Mesenchymal stem cell (in vitro differentiated cells and primary cell): ENCODE measurements at regions not wholly inside any gene's neighbourhood (a gene's known extent, or its start where the extent isn't known, plus 50 kb on each side); places are given as distances from the start of the nearest gene placed in this dataset.

Experiments used
- DNase-seq: peaks from one replicate; pipeline ENCODE4 v3.0.0-alpha.2; 2013
- H2AFZ ChIP-seq: one replicate; pipeline ENCODE4 v1.6.1; 2013; ENCODE audit warnings: low read depth, mild to moderate bottlenecking, control low read depth, inconsistent platforms, low read length, moderate library complexity
- H2AK5ac ChIP-seq: 2 replicates; pipeline ENCODE4 v1.6.1; 2013; ENCODE audit warnings: low read length, moderate library complexity, mild to moderate bottlenecking, inconsistent platforms; ENCODE audit not compliant: severe bottlenecking
- H2BK120ac ChIP-seq: one replicate; pipeline ENCODE4 v1.6.1; 2013; ENCODE audit warnings: low read depth, mild to moderate bottlenecking, inconsistent platforms, low read length, moderate library complexity
- H2BK12ac ChIP-seq, 2 experiments: one replicate each; pipeline ENCODE4 v1.6.1; 2013; ENCODE audit warnings: inconsistent platforms in 2 of 2, low read length in 2 of 2, mild to moderate bottlenecking in 2 of 2, moderate library complexity in 2 of 2, control low read depth in 1 of 2
- H2BK15ac ChIP-seq: one replicate; pipeline ENCODE4 v1.6.1; 2013; ENCODE audit warnings: mild to moderate bottlenecking, low read depth, inconsistent platforms; ENCODE audit not compliant: poor library complexity, severe bottlenecking
- H2BK5ac ChIP-seq: 2 replicates; pipeline ENCODE4 v1.6.1; 2013; ENCODE audit warnings: low read depth, mild to moderate bottlenecking, low read length, control low read depth, inconsistent platforms; ENCODE audit not compliant: poor library complexity, severe bottlenecking
- H3K14ac ChIP-seq, 2 experiments: one replicate each; pipeline ENCODE4 v1.6.1; 2013; ENCODE audit warnings: inconsistent platforms in 2 of 2, low read length in 2 of 2, control low read depth in 1 of 2, mild to moderate bottlenecking in 1 of 2, moderate library complexity in 1 of 2
- H3K18ac ChIP-seq, 2 experiments: one replicate each; pipeline ENCODE4 v1.6.1; 2013; ENCODE audit warnings: inconsistent platforms in 2 of 2, low read length in 2 of 2, control low read depth in 1 of 2, low read depth in 1 of 2, mild to moderate bottlenecking in 1 of 2
- H3K23ac ChIP-seq, 2 experiments: one replicate each; pipeline ENCODE4 v1.6.1; 2013; ENCODE audit warnings: inconsistent platforms in 2 of 2, low read length in 2 of 2, mild to moderate bottlenecking in 2 of 2, moderate library complexity in 2 of 2, control low read depth in 1 of 2
- H3K27ac ChIP-seq: 2 replicates; pipeline ENCODE4 v1.5.1; 2013; ENCODE audit warnings: mild to moderate bottlenecking, moderate library complexity, low read length, control low read depth, inconsistent platforms; ENCODE audit not compliant: poor library complexity, severe bottlenecking
- H3K27me3 ChIP-seq, 2 experiments: 2 replicates each; pipeline versions ENCODE4 v1.6.1 to v1.7.0; 2013; ENCODE audit warnings: low read length in 2 of 2, mild to moderate bottlenecking in 2 of 2, moderate library complexity in 2 of 2, control low read depth in 1 of 2, inconsistent platforms in 1 of 2; ENCODE audit not compliant: control insufficient read depth in 1 of 2, insufficient read depth in 1 of 2
- H3K36me3 ChIP-seq, 2 experiments: 2 replicates each; pipeline versions ENCODE4 v1.6.1 to v1.7.0; 2013; ENCODE audit warnings: low read length in 2 of 2, control low read depth in 1 of 2, inconsistent platforms in 1 of 2, low read depth in 1 of 2, mild to moderate bottlenecking in 1 of 2; ENCODE audit not compliant: insufficient read depth in 2 of 2, control insufficient read depth in 1 of 2
- H3K4ac ChIP-seq, 2 experiments: one replicate each; pipeline ENCODE4 v1.6.1; 2013; ENCODE audit warnings: inconsistent platforms in 2 of 2, low read length in 2 of 2, mild to moderate bottlenecking in 2 of 2, moderate library complexity in 2 of 2, control low read depth in 1 of 2, low read depth in 1 of 2
- H3K4me1 ChIP-seq: 2 replicates; pipeline ENCODE4 v1.6.1; 2013; ENCODE audit warnings: low read depth, low read length, control low read depth; ENCODE audit not compliant: control insufficient read depth, insufficient read depth
- H3K4me2 ChIP-seq: 2 replicates; pipeline ENCODE4 v1.6.1; 2013; ENCODE audit warnings: low read length, mild to moderate bottlenecking, inconsistent platforms; ENCODE audit not compliant: poor library complexity, severe bottlenecking
- H3K4me3 ChIP-seq, 2 experiments: 2 replicates each; pipeline versions ENCODE4 v1.5.1 to v1.7.0; 2013; ENCODE audit warnings: low read length in 2 of 2, mild to moderate bottlenecking in 2 of 2, control low read depth in 1 of 2, low read depth in 1 of 2; ENCODE audit not compliant: insufficient read depth in 1 of 2
- H3K79me1 ChIP-seq: replicated peaks from 2 replicates; pipeline ENCODE4 v1.6.1; 2013; ENCODE audit warnings: mild to moderate bottlenecking, control low read depth, low read length, inconsistent platforms; ENCODE audit not compliant: poor library complexity, severe bottlenecking
- H3K9ac ChIP-seq: 2 replicates; pipeline ENCODE4 v1.7.0; 2013; ENCODE audit warnings: mild to moderate bottlenecking, low read length, moderate library complexity
- H3K9me3 ChIP-seq: 2 replicates; pipeline ENCODE4 v1.7.0; 2013; ENCODE audit warnings: mild to moderate bottlenecking, low read length; ENCODE audit not compliant: control insufficient read depth
- H4K8ac ChIP-seq: one replicate; pipeline ENCODE4 v1.6.1; 2013; ENCODE audit warnings: inconsistent platforms, mild to moderate bottlenecking, low read length, moderate library complexity
- H4K91ac ChIP-seq: one replicate; pipeline ENCODE4 v1.6.1; 2013; ENCODE audit warnings: mild to moderate bottlenecking, low read length, inconsistent platforms
- WGBS: methylation state at CpG from one replicate; pipeline ENCODE4 v1.1.7; 2013; ENCODE audit warnings: mixed read lengths; 5-methylcytosine and 5-hydroxymethylcytosine counted together

- Histone ChIP-seq H3K18ac (no peak overlapping the region), H3K9me3 (no peaks in the 10 kb centered on the region), H3K4ac (no peak overlapping the region), H4K91ac (no peak overlapping the region), H3K14ac (no peak overlapping the region), H2BK12ac (no peak overlapping the region), H3K23ac (no peak overlapping the region), H2BK15ac (no peak overlapping the region), H2AK5ac (no peak overlapping the region), H3K9ac (no peak overlapping the region), H2BK5ac (no peak overlapping the region), H2AFZ (no peak overlapping the region), H3K79me1 (no peaks in the 10 kb centered on the region), H2BK120ac (no peak overlapping the region), H3K27me3 (peaks cover 3 to 8% of the 10 kb centered on the region in 2 experiments), H3K27ac (no peak overlapping the region), H4K8ac (no peak overlapping the region), H3K4me3 (no peak overlapping the region), H3K4me1 (no peaks in the 10 kb centered on the region), H3K36me3 (no peaks in the 10 kb centered on the region), H3K4me2 (no peak overlapping the region)
- DNase-seq = no peak
These were observed 108.7 kb downstream of the PSMG1 start for GRCh38 chr21:39074508-39074907.

- Histone ChIP-seq H3K27me3 (peaks cover 3 to 8% of the 10 kb centered on the region in 2 experiments), H3K14ac (peak overlapping the region in 1 of 2 experiments; percentile 55), H2BK15ac (no peak overlapping the region), H3K9ac (no peak overlapping the region), H3K9me3 (no peaks in the 10 kb centered on the region), H2BK12ac (no peak overlapping the region), H4K91ac (no peak overlapping the region), H3K4ac (peak overlapping the region in 1 of 2 experiments; percentile 49), H4K8ac (no peak overlapping the region), H3K36me3 (no peaks in the 10 kb centered on the region), H3K23ac (no peak overlapping the region), H3K4me2 (no peak overlapping the region), H2BK5ac (no peak overlapping the region), H2BK120ac (no peak overlapping the region), H2AFZ (no peak overlapping the region), H3K18ac (no peak overlapping the region), H3K4me3 (no peak overlapping the region), H3K27ac (no peak overlapping the region), H2AK5ac (no peak overlapping the region), H3K79me1 (no peaks in the 10 kb centered on the region), H3K4me1 (no peaks in the 10 kb centered on the region)
- WGBS = 95% methylated on average over 4 of the region's 4 CpGs
- DNase-seq = no peak
These were observed 109.5 kb downstream of the PSMG1 start for GRCh38 chr21:39073717-39074116.

DNA sequence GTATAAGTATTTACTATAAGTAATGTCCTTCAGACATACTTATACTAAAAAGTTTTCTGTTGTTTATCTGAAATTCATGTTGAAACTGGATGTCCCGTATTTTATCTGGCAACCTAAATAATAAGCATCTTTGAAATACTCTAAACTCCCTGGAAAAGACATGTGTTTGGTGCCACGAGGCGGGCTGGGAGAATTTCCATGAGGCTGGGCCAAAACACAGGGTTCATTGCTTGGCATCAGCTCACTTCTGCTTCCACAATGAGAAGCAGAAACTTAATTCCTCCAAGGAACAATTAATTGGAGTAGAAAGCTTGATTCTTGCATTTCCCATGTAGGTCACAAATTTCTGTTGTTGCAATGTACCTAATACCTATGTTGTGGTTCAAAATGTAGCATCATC, 110.2 kb downstream of the PSMG1 start:
- peaks cover 3 to 8% of the 10 kb centered on the region in 2 experiments for H3K27me3 ChIP-seq
- H3K9me3 ChIP-seq = no peaks in the 10 kb centered on the region
- H2BK12ac ChIP-seq = peak overlapping the region in 1 of 2 experiments; percentile 19
- H3K23ac ChIP-seq = no peak overlapping the region
- H3K18ac ChIP-seq = no peak overlapping the region
- no peak overlapping the region for H2AFZ ChIP-seq
- H3K27ac ChIP-seq = no peak overlapping the region
- H3K4me3 ChIP-seq = no peak overlapping the region
- H3K14ac ChIP-seq = no peak overlapping the region
- WGBS = 96% methylated on average over 3 of the region's 3 CpGs
- DNase-seq = no peak
- H3K9ac ChIP-seq = no peak overlapping the region
- no peaks in the 10 kb centered on the region for H3K4me1 ChIP-seq
- no peak overlapping the region for H2AK5ac ChIP-seq
- no peak overlapping the region for H3K4me2 ChIP-seq
- H3K4ac ChIP-seq = no peak overlapping the region
- no peak overlapping the region for H4K8ac ChIP-seq
- H4K91ac ChIP-seq = no peak overlapping the region
- H3K36me3 ChIP-seq = no peaks in the 10 kb centered on the region
- no peak overlapping the region for H2BK120ac ChIP-seq
- no peak overlapping the region for H2BK15ac ChIP-seq
- no peak overlapping the region for H2BK5ac ChIP-seq
- H3K79me1 ChIP-seq = no peaks in the 10 kb centered on the region

DNA sequence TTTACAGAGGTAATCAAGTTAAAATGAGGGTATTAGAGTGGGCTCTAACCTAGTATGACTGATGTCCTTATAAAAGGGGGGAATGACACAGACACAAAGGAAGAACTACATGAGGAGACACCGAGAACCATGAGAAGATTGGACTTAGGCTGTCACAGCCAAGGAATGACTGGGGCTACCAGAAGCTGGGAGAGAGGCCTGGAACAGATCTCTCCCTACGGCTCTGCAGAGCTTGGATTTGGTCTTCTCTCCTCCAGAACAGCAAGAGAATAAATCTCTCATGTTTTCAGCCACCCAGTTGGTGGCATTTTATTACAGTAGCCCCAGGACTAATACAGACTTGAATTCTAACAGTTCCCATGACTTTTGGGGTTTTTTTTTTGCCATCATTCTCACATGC, 110.8 kb downstream of the PSMG1 start:
- Histone ChIP-seq H3K4ac (no peak overlapping the region), H3K4me1 (no peaks in the 10 kb centered on the region), H2BK120ac (peak overlapping the region; percentile 83), H4K8ac (no peak overlapping the region), H3K36me3 (no peaks in the 10 kb centered on the region), H3K23ac (no peak overlapping the region), H3K27me3 (peaks cover 3 to 8% of the 10 kb centered on the region in 2 experiments), H3K27ac (no peak overlapping the region), H2BK5ac (no peak overlapping the region), H2BK15ac (no peak overlapping the region), H3K4me2 (no peak overlapping the region), H2AK5ac (no peak overlapping the region), H3K4me3 (no peak overlapping the region), H2BK12ac (peak overlapping the region in 1 of 2 experiments; percentile 57), H3K9me3 (no peaks in the 10 kb centered on the region), H3K9ac (no peak overlapping the region), H3K79me1 (no peaks in the 10 kb centered on the region), H4K91ac (no peak overlapping the region), H3K18ac (peak overlapping the region in 1 of 2 experiments; percentile 50), H3K14ac (peak overlapping the region in 1 of 2 experiments; percentile 42), H2AFZ (no peak overlapping the region)
- WGBS = 83% methylated on average over 2 of the region's 2 CpGs
- DNase-seq = no peak
